Endothelial cell of hepatic sinusoid (primary cell): ENCODE measurements at regions not wholly inside any gene's neighbourhood (a gene's known extent, or its start where the extent isn't known, plus 50 kb on each side); places are given as distances from the start of the nearest gene placed in this dataset.

ENCODE experiments used
- in situ Hi-C: cut with HindIII; loops from 2 replicates; pipeline ENCODE4 v1.10.0; 2017; ENCODE audit warnings: low sequenced_read_pairs

GRCh38 chr1:208868554-208868953 lies 624.4 kb upstream of the PLXNA2 start:
- in situ Hi-C loops, result no loop called here

- in situ Hi-C loops, result no loop called here
Observed at GRCh38 chr1:208874915-208875314, 630.7 kb upstream of the PLXNA2 start.

GRCh38 chr1:208879022-208879421 lies 634.8 kb upstream of the PLXNA2 start:
- in situ Hi-C loops, result no loop called here

GRCh38 chr1:208880433-208881100 lies 636.4 kb upstream of the PLXNA2 start:
- in situ Hi-C loops, result no loop called here

- in situ Hi-C loops, result no loop called here
Observed at GRCh38 chr1:208885060-208885459, 640.9 kb upstream of the PLXNA2 start.

GRCh38 chr1:208885650-208886049 lies 641.5 kb upstream of the PLXNA2 start:
- in situ Hi-C loops, result no loop called here

- in situ Hi-C loops, result no loop called here
Observed at GRCh38 chr1:208888376-208888775, 644.2 kb upstream of the PLXNA2 start.

- in situ Hi-C loops, result no loop called here
Observed at GRCh38 chr1:208892147-208892546, 648.0 kb upstream of the PLXNA2 start.

- in situ Hi-C loops, result no loop called here
Observed at GRCh38 chr1:208893251-208893650, 649.1 kb upstream of the PLXNA2 start.

- in situ Hi-C loops, result no loop called here
Observed at GRCh38 chr1:208895181-208895580, 651.0 kb upstream of the PLXNA2 start.

- in situ Hi-C loops, result no loop called here
Observed at GRCh38 chr1:208895820-208896219, 651.6 kb upstream of the PLXNA2 start.

- in situ Hi-C loops, result no loop called here
Observed at GRCh38 chr1:208896768-208897167, 652.6 kb upstream of the PLXNA2 start.

- in situ Hi-C loops, result no loop called here
Observed at GRCh38 chr1:208899438-208899837, 655.3 kb upstream of the PLXNA2 start.

GRCh38 chr1:208903251-208903905 lies 659.2 kb upstream of the PLXNA2 start:
- in situ Hi-C loops, result loop anchor here (5.0 kb wide), 1 partner anchor 54 kb away; no protein-coding TSS in a partner anchor

GRCh38 chr1:208907790-208908189 lies 663.6 kb upstream of the PLXNA2 start:
- in situ Hi-C loops, result no loop called here

- in situ Hi-C loops, result no loop called here
Observed at GRCh38 chr1:208909011-208909984, 665.1 kb upstream of the PLXNA2 start.

GRCh38 chr1:208910161-208910560 lies 666.0 kb upstream of the PLXNA2 start:
- in situ Hi-C loops, result no loop called here

GRCh38 chr1:208917281-208917680 lies 666.2 kb upstream of the CAMK1G start:
- in situ Hi-C loops, result no loop called here

- in situ Hi-C loops, result no loop called here
Observed at GRCh38 chr1:208917723-208918122, 665.8 kb upstream of the CAMK1G start.

GRCh38 chr1:208918160-208918559 lies 665.4 kb upstream of the CAMK1G start:
- in situ Hi-C loops, result no loop called here

- in situ Hi-C loops, result no loop called here
Observed at GRCh38 chr1:208919371-208919770, 664.1 kb upstream of the CAMK1G start.
